Activated CD4-positive, alpha-beta memory T cell treated with anti-CD3 and anti-CD28 coated beads for 36 hours (primary cell): ENCODE measurements at regions not wholly inside any gene's neighbourhood (a gene's known extent, or its start where the extent isn't known, plus 50 kb on each side); places are given as distances from the start of the nearest gene placed in this dataset. TPM values are rescaled to one million over a fixed set of nuclear protein-coding genes. Genes with fewer than 3 reads are reported as not detected.

Experiments
- CTCF ChIA-PET: fragments of 350-600 bp; sonication (Branson Sonifier 250); formaldehyde crosslinking; loops from one replicate; lab custom pipeline; 2021; ENCODE audit warnings: antibody characterized with exemption, inconsistent platforms; lab: Charles Lee
- POLR2A ChIA-PET: fragments of 350-600 bp; sonication (Branson Sonifier 250); formaldehyde crosslinking; loops from one replicate; lab custom pipeline; 2021; ENCODE audit warnings: antibody characterized with exemption; lab: Charles Lee
- DNase-seq: peaks from one replicate; pipeline ENCODE4 v3.0.0-alpha.2; 2020
- H3K27ac Mint-ChIP-seq: one replicate; pipeline ENCODE4 v1.8.0; 2021; ENCODE audit warnings: mixed read lengths
- H3K27me3 Mint-ChIP-seq: one replicate; pipeline ENCODE4 v1.8.0; 2021; ENCODE audit warnings: mixed read lengths
- H3K36me3 Mint-ChIP-seq: one replicate; pipeline ENCODE4 v1.8.0; 2021; ENCODE audit warnings: mixed read lengths
- H3K4me1 Mint-ChIP-seq: one replicate; pipeline ENCODE4 v1.8.0; 2021; ENCODE audit warnings: low read depth, mixed read lengths
- H3K4me3 Mint-ChIP-seq: one replicate; pipeline ENCODE4 v1.8.0; 2021; ENCODE audit warnings: mild to moderate bottlenecking, mixed read lengths
- H3K9me3 Mint-ChIP-seq: one replicate; pipeline ENCODE4 v1.8.0; 2021; ENCODE audit warnings: mixed read lengths
- intact Hi-C: fragments of 100-400 bp; cut with micrococcal nuclease; formaldehyde crosslinking; loops from one replicate; pipeline ENCODE4 v1.15.1; 2023
- microRNA-seq: library from miRNA; unstranded; fragments of <30 nt; microRNA quantifications from one replicate; pipeline ENCODE4 v1.2.0, GENCODE V29; 2022; ENCODE audit warnings: borderline number of aligned reads, borderline microRNAs expressed, borderline replicate concordance

GRCh38 chrX:39998636-39999406, 98.9 kb downstream of the BCOR start:
- POLR2A ChIA-PET = no interaction called here

More at GRCh38 chrX:39998636-39999406, 98.9 kb downstream of the BCOR start:
- CTCF ChIA-PET = no interaction called here
- no peak overlapping the region for H3K27ac Mint-ChIP-seq
- peaks cover under 1% of the 10 kb centered on the region for H3K27me3 Mint-ChIP-seq
- no peak for DNase-seq
- H3K4me3 Mint-ChIP-seq = no peak overlapping the region
- H3K9me3 Mint-ChIP-seq = no peaks in the 10 kb centered on the region
- intact Hi-C loops = no loop called here
- H3K36me3 Mint-ChIP-seq = no peaks in the 10 kb centered on the region
- H3K4me1 Mint-ChIP-seq = peaks cover 2% of the 10 kb centered on the region

Small RNAs in the stretch of these regions (microRNA-seq; reads per million reads assigned to microRNA genes)
- gene MIR1587 = not detected
- not detected for gene MIR3937
